ENCODE measurements at regions not wholly inside any gene's neighbourhood (a gene's known extent, or its start where the extent isn't known, plus 50 kb on each side); places are given as distances from the start of the nearest gene placed in this dataset.

DNA sequence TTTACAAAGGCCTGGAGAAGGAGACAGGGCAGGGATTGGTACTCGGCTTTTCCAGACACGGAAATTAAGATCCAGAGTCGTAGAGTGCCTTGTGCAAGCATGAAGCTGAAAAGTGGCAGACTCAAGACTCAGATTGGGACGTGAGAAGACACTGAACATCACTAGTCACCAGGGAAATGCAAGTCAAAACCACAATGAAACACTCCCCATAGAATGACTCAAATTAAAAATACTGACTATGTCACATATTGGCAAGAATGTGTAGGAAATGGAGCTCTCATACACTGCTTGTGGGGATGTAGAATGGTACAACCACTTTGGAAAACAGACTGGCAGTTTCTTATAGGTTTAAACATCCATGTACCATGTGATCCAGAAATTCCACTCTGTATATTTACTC lies 472.0 kb downstream of the RPS24 start:
- H3K27me3 ChIP-seq: no peaks in the 10 kb centered on the region
- no peak overlapping the region for H3K27ac ChIP-seq
- H3K36me3 ChIP-seq: no peaks in the 10 kb centered on the region
- WGBS (ENCODE audit: insufficient coverage, low coverage, low lambda C conversion rate, missing lambda C conversion rate): 90% methylated on average over 4 of the region's 4 CpGs
- intact Hi-C loops (cut with DNase I): no loop called here
- no peaks in the 10 kb centered on the region for H3K4me1 ChIP-seq
- no peak for ATAC-seq
- H3K4me3 ChIP-seq: no peak overlapping the region
- H3K9me3 ChIP-seq: no peaks in the 10 kb centered on the region
- no peak for TF ChIP-seq POLR2A (IDR thresholded peaks at IDR 0.05)
- TF ChIP-seq, protein P1, sequence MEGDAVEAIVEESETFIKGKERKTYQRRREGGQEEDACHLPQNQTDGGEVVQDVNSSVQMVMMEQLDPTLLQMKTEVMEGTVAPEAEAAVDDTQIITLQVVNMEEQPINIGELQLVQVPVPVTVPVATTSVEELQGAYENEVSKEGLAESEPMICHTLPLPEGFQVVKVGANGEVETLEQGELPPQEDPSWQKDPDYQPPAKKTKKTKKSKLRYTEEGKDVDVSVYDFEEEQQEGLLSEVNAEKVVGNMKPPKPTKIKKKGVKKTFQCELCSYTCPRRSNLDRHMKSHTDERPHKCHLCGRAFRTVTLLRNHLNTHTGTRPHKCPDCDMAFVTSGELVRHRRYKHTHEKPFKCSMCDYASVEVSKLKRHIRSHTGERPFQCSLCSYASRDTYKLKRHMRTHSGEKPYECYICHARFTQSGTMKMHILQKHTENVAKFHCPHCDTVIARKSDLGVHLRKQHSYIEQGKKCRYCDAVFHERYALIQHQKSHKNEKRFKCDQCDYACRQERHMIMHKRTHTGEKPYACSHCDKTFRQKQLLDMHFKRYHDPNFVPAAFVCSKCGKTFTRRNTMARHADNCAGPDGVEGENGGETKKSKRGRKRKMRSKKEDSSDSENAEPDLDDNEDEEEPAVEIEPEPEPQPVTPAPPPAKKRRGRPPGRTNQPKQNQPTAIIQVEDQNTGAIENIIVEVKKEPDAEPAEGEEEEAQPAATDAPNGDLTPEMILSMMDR (IDR thresholded peaks at IDR 0.05): no peak
- no peak for DNase-seq

DNA sequence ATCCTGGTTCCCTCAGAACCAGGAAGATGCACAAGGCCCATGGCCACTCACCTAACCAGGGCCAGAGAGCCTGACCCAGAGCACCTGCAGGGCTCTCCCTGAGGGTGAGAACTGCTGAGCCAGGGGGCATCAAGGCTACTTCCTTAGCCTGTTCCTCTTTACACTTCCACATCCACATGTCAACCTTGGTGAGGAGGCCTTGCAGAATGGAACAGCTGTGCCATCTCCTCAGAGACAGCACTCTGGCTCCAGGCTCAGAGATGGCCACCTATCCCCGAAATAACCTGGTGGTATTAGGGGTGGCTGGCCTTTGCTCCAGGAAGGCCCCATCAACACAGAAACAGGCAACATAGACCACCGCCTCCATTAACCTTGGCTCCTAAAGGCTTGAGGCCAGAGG lies 473.0 kb downstream of the RPS24 start:
- DNase-seq (no peak), ATAC-seq (no peak)
- intact Hi-C loops (cut with DNase I): no loop called here
- TF ChIP-seq POLR2A (IDR thresholded peaks at IDR 0.05): no peak
- TF ChIP-seq, protein P1 (IDR thresholded peaks at IDR 0.05): no peak
- no CpG with 5 or more reads among the region's 2 CpGs for WGBS (ENCODE audit: insufficient coverage, low coverage, low lambda C conversion rate, missing lambda C conversion rate)
- no peaks in the 10 kb centered on the region for H3K27me3 ChIP-seq
- H3K27ac ChIP-seq: no peak overlapping the region
- no peaks in the 10 kb centered on the region for H3K4me1 ChIP-seq
- H3K36me3 ChIP-seq: no peaks in the 10 kb centered on the region
- no peak overlapping the region for H3K4me3 ChIP-seq
- H3K9me3 ChIP-seq: no peaks in the 10 kb centered on the region

DNA sequence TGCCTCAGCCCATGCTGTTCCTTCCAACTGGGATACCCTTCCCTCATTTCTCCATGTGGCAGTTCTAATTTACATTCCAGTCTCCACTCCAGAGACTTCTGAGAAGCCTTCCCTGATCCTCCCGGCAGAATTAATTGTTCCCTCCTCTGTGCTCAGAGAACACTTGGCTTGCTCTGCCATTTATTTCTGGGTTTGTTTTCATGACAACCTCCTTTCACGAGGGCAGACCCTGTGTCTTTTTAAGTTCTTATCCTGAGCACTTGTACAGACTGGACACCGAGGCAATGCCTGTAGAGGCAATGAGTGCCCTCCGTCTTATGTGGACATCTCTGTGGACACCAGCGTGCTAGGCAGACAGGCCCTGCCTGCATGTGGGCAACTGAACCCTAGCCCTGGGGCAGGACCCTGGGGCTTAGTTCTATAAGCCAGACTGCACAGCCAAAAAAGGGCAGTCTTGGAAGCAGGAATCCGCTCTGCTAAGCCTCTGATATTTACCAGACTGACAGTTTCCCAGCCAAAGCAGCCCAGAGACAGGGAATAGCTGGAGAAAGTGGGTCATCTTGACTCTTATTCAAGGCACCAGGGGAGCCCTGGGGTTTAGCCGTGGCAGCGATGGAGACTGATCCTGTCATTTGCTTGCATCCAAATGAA lies 474.0 kb downstream of the RPS24 start:
- ATAC-seq (no peak), DNase-seq (no peak)
- H3K27ac ChIP-seq: no peak overlapping the region
- no peaks in the 10 kb centered on the region for H3K4me1 ChIP-seq
- intact Hi-C loops (cut with DNase I): no loop called here
- TF ChIP-seq, protein P1 (IDR thresholded peaks at IDR 0.05): no peak
- TF ChIP-seq POLR2A (IDR thresholded peaks at IDR 0.05): no peak
- no peaks in the 10 kb centered on the region for H3K36me3 ChIP-seq
- WGBS (ENCODE audit: insufficient coverage, low coverage, low lambda C conversion rate, missing lambda C conversion rate): 59% methylated on average over 4 of the region's 8 CpGs
- H3K27me3 ChIP-seq: no peaks in the 10 kb centered on the region
- no peak overlapping the region for H3K4me3 ChIP-seq
- H3K9me3 ChIP-seq: no peaks in the 10 kb centered on the region

DNA sequence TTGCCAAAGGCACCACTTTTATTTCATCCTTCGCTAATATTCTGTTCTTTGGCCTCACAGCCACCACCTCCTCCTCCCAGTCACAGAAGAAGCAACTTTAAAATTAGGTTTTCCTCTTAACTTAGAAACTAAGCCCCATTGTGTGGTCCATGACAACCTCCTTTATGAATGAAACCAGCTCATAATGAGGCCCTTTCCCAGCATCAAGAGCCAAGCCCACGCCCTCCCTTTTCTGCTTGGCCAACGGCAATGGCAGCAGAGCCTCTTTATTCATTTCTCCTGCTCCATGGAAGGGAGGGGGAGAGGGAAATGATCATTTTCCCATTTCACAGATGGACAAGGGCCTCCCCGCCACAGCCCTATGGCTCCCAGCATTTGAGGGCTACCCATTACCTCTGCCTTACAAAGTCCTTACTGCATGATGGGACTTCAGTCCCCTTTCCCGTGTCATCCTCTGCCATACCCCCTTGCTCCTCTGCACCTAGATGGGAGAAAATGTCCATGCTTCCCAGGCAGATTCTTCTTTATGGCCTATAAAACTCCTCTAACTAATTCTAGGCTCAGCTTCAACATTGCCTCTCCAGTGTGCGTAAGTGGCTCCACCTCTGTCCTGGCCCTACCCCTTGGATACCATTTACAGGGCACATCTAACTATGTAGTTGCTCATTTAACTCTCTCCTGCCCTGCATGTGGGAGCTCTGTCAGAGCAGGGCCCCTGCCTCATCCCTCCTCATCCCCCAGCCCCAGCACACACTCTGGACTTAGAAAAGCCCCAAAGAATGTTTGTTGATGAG lies 475.5 kb downstream of the RPS24 start:
- Histone ChIP-seq H3K9me3 (no peaks in the 10 kb centered on the region), H3K36me3 (no peaks in the 10 kb centered on the region), H3K27me3 (no peaks in the 10 kb centered on the region), H3K4me3 (no peak overlapping the region), H3K27ac (no peak overlapping the region), H3K4me1 (no peaks in the 10 kb centered on the region)
- DNase-seq: no peak
- WGBS (ENCODE audit: insufficient coverage, low coverage, low lambda C conversion rate, missing lambda C conversion rate): 77% methylated on average over 5 of the region's 6 CpGs
- TF ChIP-seq, protein P1 (IDR thresholded peaks at IDR 0.05): no peak
- no peak for TF ChIP-seq POLR2A (IDR thresholded peaks at IDR 0.05)
- intact Hi-C loops (cut with DNase I): no loop called here
- no peak for ATAC-seq

Measured in right lobe of liver (tissue), 6 donors.